ENCODE measurements at regions not wholly inside any gene's neighbourhood (a gene's known extent, or its start where the extent isn't known, plus 50 kb on each side); places are given as distances from the start of the nearest gene placed in this dataset.
"Not testable (repeated sequence)": the region's sequence is repeated elsewhere in the genome, so short reads cannot be mapped to it uniquely, and the experiment has no call there.

DNA sequence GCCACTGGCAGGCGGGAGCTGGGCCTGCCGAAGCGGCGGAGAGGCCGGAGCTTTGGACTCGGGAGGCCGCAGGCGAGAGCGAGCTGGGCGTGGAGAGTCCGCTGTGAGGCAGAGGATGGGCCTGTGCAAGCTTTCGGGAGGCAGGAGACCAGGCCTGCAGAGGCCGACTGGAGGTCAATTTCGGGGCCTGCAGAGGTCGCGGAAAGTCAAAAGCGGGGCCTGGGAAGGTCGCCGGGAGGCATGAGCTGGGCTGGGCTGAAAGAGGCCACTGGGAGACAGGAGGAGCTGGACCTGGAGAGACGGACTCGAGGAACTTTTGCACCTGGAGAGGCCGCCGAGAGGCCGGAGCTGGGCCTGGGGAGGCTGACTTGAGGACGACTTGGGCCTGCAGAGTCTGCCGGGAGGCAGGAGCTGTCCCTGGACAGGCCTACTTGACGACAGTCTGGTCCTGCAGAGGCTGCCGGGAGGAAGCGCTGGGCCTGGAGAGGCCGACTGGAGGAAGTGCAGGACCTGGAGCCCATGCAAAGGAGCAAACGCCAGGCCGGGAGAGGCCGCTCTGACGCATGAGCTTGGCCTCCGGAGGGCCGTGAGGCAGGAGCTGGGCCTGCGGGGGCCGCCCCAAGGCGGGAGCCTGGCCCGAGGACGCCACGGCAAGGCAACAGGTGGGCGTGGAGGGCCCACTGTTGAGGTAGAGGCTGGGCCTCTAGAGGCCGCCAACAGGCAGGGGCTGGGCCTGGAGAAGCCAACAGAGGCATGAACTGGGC, 308.2 kb downstream of the ZNF479 start:
- not testable (repeated sequence) for TF ChIP-seq POLR2A (IDR thresholded peaks at IDR 0.05)
- TF ChIP-seq, protein P1, sequence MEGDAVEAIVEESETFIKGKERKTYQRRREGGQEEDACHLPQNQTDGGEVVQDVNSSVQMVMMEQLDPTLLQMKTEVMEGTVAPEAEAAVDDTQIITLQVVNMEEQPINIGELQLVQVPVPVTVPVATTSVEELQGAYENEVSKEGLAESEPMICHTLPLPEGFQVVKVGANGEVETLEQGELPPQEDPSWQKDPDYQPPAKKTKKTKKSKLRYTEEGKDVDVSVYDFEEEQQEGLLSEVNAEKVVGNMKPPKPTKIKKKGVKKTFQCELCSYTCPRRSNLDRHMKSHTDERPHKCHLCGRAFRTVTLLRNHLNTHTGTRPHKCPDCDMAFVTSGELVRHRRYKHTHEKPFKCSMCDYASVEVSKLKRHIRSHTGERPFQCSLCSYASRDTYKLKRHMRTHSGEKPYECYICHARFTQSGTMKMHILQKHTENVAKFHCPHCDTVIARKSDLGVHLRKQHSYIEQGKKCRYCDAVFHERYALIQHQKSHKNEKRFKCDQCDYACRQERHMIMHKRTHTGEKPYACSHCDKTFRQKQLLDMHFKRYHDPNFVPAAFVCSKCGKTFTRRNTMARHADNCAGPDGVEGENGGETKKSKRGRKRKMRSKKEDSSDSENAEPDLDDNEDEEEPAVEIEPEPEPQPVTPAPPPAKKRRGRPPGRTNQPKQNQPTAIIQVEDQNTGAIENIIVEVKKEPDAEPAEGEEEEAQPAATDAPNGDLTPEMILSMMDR (IDR thresholded peaks at IDR 0.05), result not testable (repeated sequence)

Measured in adrenal gland (tissue), 5 donors.